C1 segment of cervical spinal cord (tissue), 14 donors: ENCODE measurements at regions not wholly inside any gene's neighbourhood (a gene's known extent, or its start where the extent isn't known, plus 50 kb on each side); places are given as distances from the start of the nearest gene placed in this dataset.
"Not testable (repeated sequence)": the region's sequence is repeated elsewhere in the genome, so short reads cannot be mapped to it uniquely, and the experiment has no call there.

Experiments used
- DNase-seq, 14 donors: peaks; one replicate each; lab custom pipeline; 2025; lab: John Stamatoyannopoulos, UW

GRCh38 chr16:88300463-88300835 lies 82.3 kb upstream of the ZNF469 start:
- DNase-seq: no peak

- no peak for DNase-seq
Observed at GRCh38 chr16:88301431-88301830, 81.3 kb upstream of the ZNF469 start.

DNA sequence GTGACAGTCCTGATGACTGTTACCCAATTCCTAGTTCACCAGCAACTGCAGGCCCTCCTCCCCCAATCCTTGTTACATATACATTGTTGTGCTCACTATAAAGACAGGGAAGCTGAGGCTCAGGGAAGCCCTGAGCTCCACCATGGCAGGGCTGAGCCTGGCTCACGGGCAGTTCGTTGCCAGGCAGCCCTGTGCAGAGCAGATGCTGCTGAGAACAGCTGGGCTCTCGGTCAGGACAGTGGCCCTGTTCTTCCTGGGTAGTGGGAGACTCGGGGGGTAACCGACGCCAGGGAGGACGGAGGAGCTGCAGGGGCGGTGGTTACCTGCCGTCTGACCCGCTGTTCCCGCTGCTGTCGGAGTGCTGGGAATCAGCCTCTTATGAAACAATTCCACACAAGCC lies 80.9 kb upstream of the ZNF469 start:
- no peak for DNase-seq

DNA sequence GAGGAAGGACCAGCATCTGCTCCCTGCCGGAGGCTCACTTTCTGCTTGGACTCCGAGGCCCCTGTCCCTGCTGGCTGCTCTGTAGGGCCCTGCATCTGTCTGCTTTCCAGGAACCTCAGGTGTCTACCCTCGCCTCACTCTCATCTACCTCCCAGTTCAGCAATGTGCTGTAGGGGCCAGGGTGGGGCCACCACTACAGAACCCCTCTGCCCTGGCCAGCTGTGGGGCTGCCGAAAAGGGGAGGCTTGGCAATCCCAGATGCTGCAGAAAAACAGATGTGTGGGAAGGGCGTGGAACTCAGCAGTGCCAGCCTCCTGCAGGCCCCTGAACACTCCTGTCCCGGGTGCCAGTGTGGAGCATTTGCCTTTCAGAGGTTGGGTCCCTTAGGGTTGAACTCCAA lies 80.1 kb upstream of the ZNF469 start:
- DNase-seq: no peak

- DNase-seq: no peak
Observed at GRCh38 chr16:88303405-88303804, 79.4 kb upstream of the ZNF469 start.

- no peak for DNase-seq
Observed at GRCh38 chr16:88303890-88304819, 78.6 kb upstream of the ZNF469 start.

GRCh38 chr16:88305176-88305575 lies 77.6 kb upstream of the ZNF469 start:
- DNase-seq: no peak

DNA sequence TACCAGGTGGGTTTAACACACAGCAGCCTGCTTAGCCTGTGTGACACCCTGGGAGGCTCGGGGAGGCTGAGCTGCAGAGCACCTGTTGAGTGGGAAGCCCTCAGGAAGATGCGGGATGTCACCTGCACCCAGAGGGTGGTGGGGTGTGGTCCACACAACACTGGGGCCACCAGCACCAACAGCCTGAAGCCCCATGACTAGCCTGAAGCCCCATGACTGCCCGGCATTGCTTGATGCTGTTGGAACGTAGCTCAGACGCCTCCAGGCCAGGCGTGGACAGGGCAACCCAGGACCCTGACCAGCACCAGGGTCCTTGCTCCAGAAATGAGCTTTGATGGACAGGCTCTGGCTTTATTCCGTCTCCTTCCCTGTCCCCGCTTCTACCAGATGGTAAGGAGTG lies 76.3 kb upstream of the ZNF469 start:
- DNase-seq: no peak

- no peak for DNase-seq
Observed at GRCh38 chr16:88306860-88307545, 75.8 kb upstream of the ZNF469 start.

DNA sequence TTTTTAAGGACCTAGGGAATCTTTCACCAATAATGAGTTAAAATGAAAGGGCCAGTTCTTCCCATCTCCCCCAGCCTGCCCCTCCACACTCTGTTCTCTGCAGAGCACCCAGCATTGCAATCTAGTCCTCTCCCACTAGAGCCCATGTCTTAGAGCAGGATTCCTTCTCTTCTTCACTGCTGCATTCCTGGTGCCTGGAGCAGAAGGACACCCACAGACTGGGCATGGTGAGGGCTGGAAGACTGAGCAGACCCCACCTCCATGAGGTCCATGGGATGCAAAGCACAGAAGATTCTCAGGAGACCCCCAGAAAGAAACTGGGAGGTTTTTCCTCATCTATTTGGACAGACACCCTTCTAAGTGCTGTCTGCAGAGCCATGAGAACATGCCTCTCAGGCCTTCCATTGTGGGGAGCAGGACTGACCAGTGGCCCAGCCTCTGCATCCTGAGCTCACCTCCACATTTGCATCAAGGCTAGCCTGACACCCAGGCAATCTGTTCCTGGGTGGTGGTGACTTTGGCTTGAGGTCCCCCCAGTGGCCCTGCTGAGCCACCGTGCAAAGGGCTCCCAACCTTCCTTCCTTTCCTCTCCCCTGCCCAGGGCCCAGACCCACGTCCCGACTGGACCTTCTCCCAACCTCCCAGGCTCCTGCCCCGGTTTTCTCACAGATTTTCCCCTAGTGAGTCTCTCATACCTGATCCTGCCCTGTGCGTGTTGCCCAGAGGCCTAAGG lies 74.2 kb upstream of the ZNF469 start:
- no peak for DNase-seq

- DNase-seq: no peak
Observed at GRCh38 chr16:88309174-88309907, 73.4 kb upstream of the ZNF469 start.

GRCh38 chr16:88309908-88310265 lies 72.9 kb upstream of the ZNF469 start:
- no peak for DNase-seq

DNA sequence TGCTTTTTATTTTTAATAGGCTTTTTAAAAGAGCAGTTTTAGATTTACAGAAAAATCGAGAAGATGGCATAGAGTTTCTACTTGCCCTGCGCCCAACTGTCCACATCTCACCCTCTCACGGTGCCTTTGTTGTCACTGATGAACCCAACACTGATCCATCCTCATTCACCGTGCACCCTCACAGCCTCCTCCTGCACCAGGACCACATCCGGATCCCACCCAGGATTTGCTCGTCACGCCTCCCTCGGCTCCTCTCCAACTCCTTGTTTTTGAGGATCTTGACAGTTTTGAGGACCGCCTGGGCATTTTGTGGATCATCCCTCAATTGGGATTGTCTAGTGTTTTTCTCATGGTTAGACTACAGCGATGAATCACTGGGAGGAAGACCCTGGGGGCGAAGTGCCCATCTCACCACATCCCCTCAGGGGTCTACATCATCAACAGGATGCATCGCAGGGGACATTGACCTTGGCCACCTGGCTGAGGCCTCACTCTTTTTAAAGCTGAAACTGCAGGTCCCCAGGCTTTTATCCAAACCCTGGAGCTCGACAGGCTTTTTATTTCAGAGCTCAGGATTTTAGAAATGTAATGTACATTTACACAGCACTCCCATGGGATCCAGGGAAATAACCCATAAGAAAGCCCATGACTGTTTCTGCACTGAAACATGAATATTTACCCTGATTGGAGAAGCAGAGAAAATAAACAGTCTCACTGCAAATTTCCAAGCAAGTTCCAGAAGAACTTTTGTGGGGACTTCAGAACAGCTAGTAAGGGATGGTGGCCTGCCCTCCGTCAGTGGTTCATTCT lies 71.8 kb upstream of the ZNF469 start:
- DNase-seq: no peak

DNA sequence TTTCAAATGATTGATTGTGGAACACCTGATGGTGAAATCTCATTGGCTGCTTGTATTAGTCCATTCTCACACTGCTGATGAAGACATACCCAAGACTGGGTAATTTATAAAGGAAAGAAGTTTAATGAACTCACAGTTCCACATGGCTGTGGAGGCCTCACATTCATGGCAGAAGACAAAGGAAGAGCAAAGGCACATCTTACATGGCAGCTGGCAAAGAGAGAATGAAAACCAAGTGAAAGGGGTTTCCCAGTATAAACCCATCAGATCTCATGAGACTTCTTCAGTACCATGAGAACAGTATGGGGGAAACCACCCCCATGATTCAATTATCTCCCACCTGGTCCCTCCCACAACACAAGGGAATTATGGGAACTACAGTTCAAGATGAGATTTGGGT lies 70.9 kb upstream of the ZNF469 start:
- not testable (repeated sequence) for DNase-seq

DNA sequence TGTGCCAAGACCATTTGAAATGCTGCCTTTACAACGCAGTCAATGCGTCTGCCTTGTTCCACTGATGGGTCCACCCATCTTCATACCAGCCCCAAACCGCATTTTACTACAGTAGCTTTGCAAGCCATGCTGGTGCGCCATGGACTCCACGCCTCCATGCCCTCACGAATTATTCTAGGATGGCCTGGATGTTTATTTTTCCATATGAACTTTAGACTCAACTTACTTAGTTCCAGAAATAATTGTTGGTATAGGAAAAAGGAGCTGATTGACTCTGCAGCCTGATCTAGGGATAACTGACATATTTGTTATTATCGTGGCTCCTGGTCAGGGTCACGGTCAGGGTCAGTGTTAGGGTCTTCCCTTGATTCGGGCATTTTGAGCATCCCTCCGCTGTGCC lies 70.0 kb upstream of the ZNF469 start:
- no peak for DNase-seq

GRCh38 chr16:88314991-88315542 lies 67.7 kb upstream of the ZNF469 start:
- DNase-seq: no peak

GRCh38 chr16:88315543-88316105 lies 67.1 kb upstream of the ZNF469 start:
- no peak for DNase-seq

DNA sequence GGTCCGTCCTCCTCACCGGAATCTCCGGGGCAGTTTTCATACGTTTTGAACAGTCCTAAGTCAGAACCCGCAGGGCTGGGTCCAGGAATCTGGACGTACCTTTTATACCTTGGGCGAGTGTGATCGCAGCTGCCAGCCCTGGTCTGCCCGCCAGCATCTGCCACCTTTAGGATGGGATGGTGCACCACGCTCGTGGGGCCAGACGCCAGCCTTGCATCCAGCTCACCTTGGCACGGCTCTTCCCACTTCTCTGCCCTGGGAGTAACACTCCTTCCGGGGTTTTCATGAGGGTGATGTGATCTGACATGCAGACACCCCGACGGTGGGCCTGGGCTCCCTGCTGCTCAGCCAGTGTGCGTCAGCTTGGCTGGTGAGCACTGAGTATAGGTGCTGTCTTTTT lies 66.6 kb upstream of the ZNF469 start:
- DNase-seq: no peak

DNA sequence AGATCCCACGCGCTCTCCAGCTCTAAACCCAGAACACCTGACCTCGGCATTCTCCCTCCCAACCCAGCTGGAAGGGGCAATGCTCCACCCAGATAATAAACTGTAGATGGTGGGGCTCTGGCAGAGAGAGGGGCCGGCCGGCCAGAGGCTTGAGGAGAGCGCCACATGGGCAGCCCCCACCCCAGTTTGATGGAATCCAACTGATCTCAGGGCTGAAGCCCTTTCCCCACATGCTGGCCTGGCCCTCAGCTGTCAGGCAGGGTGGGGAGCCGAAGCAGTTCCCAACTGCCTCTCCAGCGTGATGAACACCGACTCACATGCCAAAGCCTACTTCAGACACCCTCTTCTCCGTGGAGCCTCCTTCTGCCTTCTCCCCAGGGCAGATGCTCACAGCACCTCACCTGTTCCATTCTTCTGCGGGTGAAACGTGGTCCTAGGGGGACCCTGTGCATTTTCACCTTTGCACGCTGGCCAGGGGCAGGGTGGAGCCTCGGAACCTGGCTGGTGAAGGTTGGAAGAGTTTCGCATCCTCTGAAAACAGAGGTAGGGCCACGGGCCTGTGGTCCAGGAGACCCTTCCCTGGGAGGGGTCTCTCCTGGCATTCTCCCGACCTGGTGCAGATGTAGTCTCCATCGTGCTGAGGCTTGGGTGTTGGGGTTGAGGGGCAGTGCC lies 65.7 kb upstream of the ZNF469 start:
- no peak for DNase-seq

DNA sequence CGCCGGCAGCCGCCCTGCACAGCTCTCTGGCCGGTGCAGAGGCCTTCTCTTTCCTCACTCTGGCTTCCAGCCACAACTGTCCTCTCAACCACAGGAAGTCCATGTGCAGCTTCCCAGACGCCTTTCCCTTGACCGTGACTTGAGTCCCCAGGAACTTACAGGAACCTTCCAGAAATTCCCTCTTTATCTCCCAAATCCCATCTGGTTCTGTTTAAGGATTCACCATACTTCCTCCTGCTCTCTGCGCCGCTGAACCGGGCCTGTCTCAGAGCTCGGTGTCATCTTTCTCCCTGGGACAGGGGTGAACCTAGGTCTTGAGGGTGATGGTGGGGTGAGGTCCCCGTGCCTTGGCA lies 65.2 kb upstream of the ZNF469 start:
- DNase-seq: no peak
